Activated CD8-positive, alpha-beta T cell treated with anti-CD3 and anti-CD28 coated beads for 36 hours (primary cell): ENCODE measurements at regions not wholly inside any gene's neighbourhood (a gene's known extent, or its start where the extent isn't known, plus 50 kb on each side); places are given as distances from the start of the nearest gene placed in this dataset.
A peak's percentile ranks its signal among the peaks of the same experiment; 100 is the strongest.

Experiments
- ATAC-seq: fragments of 200-7000 bp; cut with Tn5 transposase; one replicate; pipeline ENCODE4 v1.10.0; 2021; ENCODE audit warnings: mild to moderate bottlenecking, moderate library complexity
- CTCF ChIA-PET: fragments of 350-600 bp; sonication (Branson Sonifier 250); formaldehyde crosslinking; loops from one replicate; lab custom pipeline; 2021; ENCODE audit warnings: antibody characterized with exemption; lab: Charles Lee
- POLR2A ChIA-PET: fragments of 350-600 bp; sonication (Branson Sonifier 250); formaldehyde crosslinking; loops from one replicate; lab custom pipeline; 2021; ENCODE audit warnings: antibody characterized with exemption; lab: Charles Lee
- DNase-seq: peaks from one replicate; pipeline ENCODE4 v3.0.0-alpha.2; 2020
- H3K27ac Mint-ChIP-seq: one replicate; pipeline ENCODE4 v1.8.0; 2021; ENCODE audit warnings: mild to moderate bottlenecking, mixed read lengths
- H3K27me3 Mint-ChIP-seq: one replicate; pipeline ENCODE4 v1.8.0; 2021; ENCODE audit warnings: mixed read lengths
- H3K36me3 Mint-ChIP-seq: one replicate; pipeline ENCODE4 v1.8.0; 2021; ENCODE audit warnings: low read depth, mixed read lengths
- H3K4me1 Mint-ChIP-seq: one replicate; pipeline ENCODE4 v1.8.0; 2021; ENCODE audit warnings: low read depth, mixed read lengths
- H3K4me3 Mint-ChIP-seq: one replicate; pipeline ENCODE4 v1.8.0; 2021; ENCODE audit warnings: mild to moderate bottlenecking, moderate library complexity, mixed read lengths
- H3K9me3 Mint-ChIP-seq: one replicate; pipeline ENCODE4 v1.8.0; 2021; ENCODE audit warnings: mixed read lengths
- intact Hi-C: fragments of 100-400 bp; cut with micrococcal nuclease; formaldehyde crosslinking; loops from one replicate; pipeline ENCODE4 v1.10.0; 2022
- TF ChIP-seq, protein P1 (sequence below): fragments of 200-600 bp; IDR thresholded peaks from one replicate; pipeline ENCODE4 v1.8.0; 2022; ENCODE audit warnings: antibody characterized with exemption, mild to moderate bottlenecking

DNA sequence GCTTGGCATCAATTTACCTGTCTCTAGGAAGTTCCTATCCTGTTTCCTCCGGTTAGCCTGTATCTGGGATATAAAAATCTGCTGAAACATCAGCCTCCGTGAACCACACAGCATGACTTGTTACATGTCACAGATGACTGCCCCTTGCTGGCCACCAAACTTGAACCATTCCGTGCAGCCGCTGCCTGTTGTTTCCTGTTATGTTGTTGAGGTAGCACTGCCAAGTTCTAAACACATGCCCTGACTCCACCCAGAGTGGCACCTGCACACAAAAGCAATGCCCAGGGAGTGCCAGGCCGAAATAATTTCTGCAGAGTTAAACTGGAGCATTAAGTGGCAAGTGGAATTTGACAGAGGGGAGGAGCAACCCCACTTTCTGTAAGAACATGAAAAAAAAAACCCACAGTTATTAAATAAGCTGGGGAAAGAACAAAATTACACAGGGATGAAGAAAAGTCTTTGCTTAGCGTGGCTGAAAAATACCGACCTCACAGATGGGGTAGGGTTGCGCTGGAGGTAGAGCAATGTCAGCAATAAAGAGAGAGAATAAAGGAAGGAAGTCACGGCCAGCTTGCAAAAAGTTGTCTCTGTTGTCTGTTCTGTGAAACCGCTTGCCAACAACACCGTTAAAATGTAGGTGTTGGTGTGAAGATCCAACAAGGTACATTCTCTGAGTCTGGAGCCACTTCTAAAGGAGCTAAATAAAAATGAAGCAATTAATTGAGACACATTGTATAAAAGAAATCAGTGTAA is 174.6 kb upstream of the CDH13 start:
- DNase-seq (no peak), ATAC-seq (no peak)
- POLR2A ChIA-PET, result interaction anchor here (0.5 kb wide), 1 partner anchor 126 kb away, joined by 3 read pairs; no protein-coding TSS in a partner anchor
- Mint-ChIP-seq H3K27me3 (peaks cover 7% of the 10 kb centered on the region), H3K9me3 (no peaks in the 10 kb centered on the region), H3K4me3 (no peak overlapping the region), H3K36me3 (no peaks in the 10 kb centered on the region), H3K27ac (no peak overlapping the region), H3K4me1 (no peaks in the 10 kb centered on the region)
- CTCF ChIA-PET, result interaction anchor here (1.4 to 1.5 kb wide), 2 partner anchors 10 to 189 kb away, joined by 4 to 6 read pairs; no protein-coding TSS in a partner anchor
- intact Hi-C loops, result no loop called here
- TF ChIP-seq, protein P1, sequence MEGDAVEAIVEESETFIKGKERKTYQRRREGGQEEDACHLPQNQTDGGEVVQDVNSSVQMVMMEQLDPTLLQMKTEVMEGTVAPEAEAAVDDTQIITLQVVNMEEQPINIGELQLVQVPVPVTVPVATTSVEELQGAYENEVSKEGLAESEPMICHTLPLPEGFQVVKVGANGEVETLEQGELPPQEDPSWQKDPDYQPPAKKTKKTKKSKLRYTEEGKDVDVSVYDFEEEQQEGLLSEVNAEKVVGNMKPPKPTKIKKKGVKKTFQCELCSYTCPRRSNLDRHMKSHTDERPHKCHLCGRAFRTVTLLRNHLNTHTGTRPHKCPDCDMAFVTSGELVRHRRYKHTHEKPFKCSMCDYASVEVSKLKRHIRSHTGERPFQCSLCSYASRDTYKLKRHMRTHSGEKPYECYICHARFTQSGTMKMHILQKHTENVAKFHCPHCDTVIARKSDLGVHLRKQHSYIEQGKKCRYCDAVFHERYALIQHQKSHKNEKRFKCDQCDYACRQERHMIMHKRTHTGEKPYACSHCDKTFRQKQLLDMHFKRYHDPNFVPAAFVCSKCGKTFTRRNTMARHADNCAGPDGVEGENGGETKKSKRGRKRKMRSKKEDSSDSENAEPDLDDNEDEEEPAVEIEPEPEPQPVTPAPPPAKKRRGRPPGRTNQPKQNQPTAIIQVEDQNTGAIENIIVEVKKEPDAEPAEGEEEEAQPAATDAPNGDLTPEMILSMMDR, result no peak

DNA sequence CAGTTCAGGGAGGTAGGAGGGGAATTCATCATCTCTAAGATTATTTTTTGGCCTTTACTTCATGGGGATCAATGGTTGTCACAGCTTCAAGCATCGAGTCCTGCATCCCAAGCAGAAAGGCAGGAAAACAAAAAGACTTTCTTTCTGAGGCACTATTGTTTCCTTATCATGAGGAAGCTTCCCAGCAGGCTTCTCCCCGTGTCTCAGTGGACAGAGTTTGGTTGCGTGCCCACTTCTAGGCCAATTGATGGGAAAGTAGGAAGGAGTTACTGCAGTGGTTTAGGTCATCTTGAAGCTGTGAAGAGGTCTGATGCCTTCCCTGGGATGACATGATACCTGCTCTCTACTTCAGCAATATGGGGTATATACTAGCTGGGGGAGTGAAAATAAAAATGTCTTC is 175.3 kb upstream of the CDH13 start:
- ATAC-seq (no peak), DNase-seq (no peak)
- ChIA-PET POLR2A (no interaction called here), CTCF (interaction anchor here (1.4 to 1.5 kb wide), 2 partner anchors 9 to 188 kb away, joined by 4 to 6 read pairs; no protein-coding TSS in a partner anchor)
- intact Hi-C loops, result no loop called here
- Mint-ChIP-seq H3K27me3 (peaks cover 4% of the 10 kb centered on the region), H3K4me1 (no peaks in the 10 kb centered on the region), H3K27ac (no peak overlapping the region), H3K4me3 (no peak overlapping the region), H3K36me3 (no peaks in the 10 kb centered on the region), H3K9me3 (no peaks in the 10 kb centered on the region)
- TF ChIP-seq, protein P1, result no peak

GRCh38 chr16:82440336-82440735 is 186.4 kb upstream of the CDH13 start:
- peaks cover 11% of the 10 kb centered on the region for H3K27me3 Mint-ChIP-seq
- no peaks in the 10 kb centered on the region for H3K36me3 Mint-ChIP-seq
- no peak for DNase-seq
- intact Hi-C loops, result no loop called here
- no peak overlapping the region for H3K4me3 Mint-ChIP-seq
- ChIA-PET POLR2A (no interaction called here), CTCF (interaction anchor here (1.0 to 2.0 kb wide), 2 partner anchors 14 to 16 kb away, joined by 3 to 6 read pairs; no protein-coding TSS in a partner anchor)
- no peak overlapping the region for H3K27ac Mint-ChIP-seq
- TF ChIP-seq, protein P1, result no peak
- H3K9me3 Mint-ChIP-seq, result no peaks in the 10 kb centered on the region
- H3K4me1 Mint-ChIP-seq, result no peaks in the 10 kb centered on the region
- no peak for ATAC-seq

DNA sequence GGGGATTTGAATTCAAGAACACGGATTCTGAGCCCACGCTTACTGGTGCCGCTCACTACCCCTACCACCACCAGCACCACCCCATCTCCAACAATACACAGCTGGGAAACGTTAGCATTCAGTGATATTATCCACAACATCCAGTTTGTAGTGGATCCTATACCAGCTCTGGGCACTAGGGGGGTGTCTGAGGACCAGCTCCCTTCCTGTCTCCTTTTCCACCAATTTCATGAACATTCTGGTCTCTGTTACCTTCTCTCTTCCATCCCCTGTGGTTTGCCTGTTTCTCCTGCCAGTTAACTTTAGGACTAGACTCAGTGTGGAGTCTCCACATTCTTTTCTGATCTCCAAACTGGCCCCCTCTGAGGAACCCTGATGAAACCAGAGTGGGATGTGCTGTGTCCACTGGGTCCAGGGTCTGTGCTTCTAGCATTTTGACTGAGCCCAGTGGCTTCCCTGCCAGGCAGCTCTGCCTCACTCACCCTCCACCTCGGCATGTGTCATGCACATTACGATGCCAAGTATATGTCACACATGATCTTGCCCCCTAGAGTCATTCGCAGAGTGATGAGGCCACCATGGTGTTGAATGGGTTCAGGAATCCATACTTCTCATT is 187.0 kb upstream of the CDH13 start:
- no peak overlapping the region for H3K27ac Mint-ChIP-seq
- H3K4me1 Mint-ChIP-seq, result no peaks in the 10 kb centered on the region
- no peaks in the 10 kb centered on the region for H3K9me3 Mint-ChIP-seq
- CTCF ChIA-PET, result interaction anchor here (1.0 to 2.0 kb wide), 2 partner anchors 15 to 17 kb away, joined by 3 to 6 read pairs; no protein-coding TSS in a partner anchor
- peaks cover 11% of the 10 kb centered on the region for H3K27me3 Mint-ChIP-seq
- H3K36me3 Mint-ChIP-seq, result no peaks in the 10 kb centered on the region
- POLR2A ChIA-PET, result no interaction called here
- H3K4me3 Mint-ChIP-seq, result no peak overlapping the region
- intact Hi-C loops, result no loop called here
- ATAC-seq (no peak), DNase-seq (peak; percentile 5)
- TF ChIP-seq, protein P1, result peak; percentile 17

DNA sequence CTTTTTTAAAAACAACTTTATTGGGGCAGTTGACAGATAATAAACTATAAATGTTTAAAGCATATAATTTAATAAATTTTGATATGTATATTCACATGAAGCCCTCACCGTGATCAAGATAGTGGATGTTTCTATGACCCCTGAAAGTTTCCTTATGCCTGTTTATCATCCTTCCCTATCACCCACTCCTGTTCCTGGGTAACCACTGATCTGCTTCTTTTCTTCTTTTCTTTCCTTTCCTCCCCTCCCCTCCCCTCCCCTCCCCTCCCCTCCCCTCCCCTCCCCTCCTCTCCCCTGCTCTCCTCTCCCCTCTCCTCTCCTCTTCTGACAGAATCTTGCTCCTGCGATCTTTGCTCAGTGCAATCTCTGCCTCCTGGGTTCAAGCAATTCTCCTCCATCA is 193.7 kb upstream of the CDH13 start:
- ChIA-PET POLR2A (no interaction called here), CTCF (no interaction called here)
- ATAC-seq (no peak), DNase-seq (no peak)
- no peaks in the 10 kb centered on the region for H3K36me3 Mint-ChIP-seq
- H3K27me3 Mint-ChIP-seq, result peaks cover 5% of the 10 kb centered on the region
- intact Hi-C loops, result no loop called here
- H3K4me3 Mint-ChIP-seq, result no peak overlapping the region
- TF ChIP-seq, protein P1, result no peak
- no peaks in the 10 kb centered on the region for H3K4me1 Mint-ChIP-seq
- H3K27ac Mint-ChIP-seq, result no peak overlapping the region
- no peaks in the 10 kb centered on the region for H3K9me3 Mint-ChIP-seq
